ENCODE measurements at regions not wholly inside any gene's neighbourhood (a gene's known extent, or its start where the extent isn't known, plus 50 kb on each side); places are given as distances from the start of the nearest gene placed in this dataset.

- TF ChIP-seq CTCF (conservative IDR thresholded peaks at IDR 0.05; ENCODE audit: low read depth, low read length) = no peak
- TF ChIP-seq ELK1 (IDR thresholded peaks at IDR 0.05; ENCODE audit: borderline replicate concordance, low read depth, low read length) = no peak
- TF ChIP-seq CEBPB (IDR thresholded peaks at IDR 0.05; ENCODE audit: low read depth, low read length) = no peak
- TF ChIP-seq POLR2A (IDR thresholded peaks at IDR 0.05; ENCODE audit: low read depth, low read length) = no peak
- no peak for TF ChIP-seq RAD21 (IDR thresholded peaks at IDR 0.05; ENCODE audit: low read length)
- no peak for TF ChIP-seq FOS (IDR thresholded peaks at IDR 0.05; ENCODE audit: low read depth, low read length)
Measured at GRCh38 chr5:97929383-97929782, 746.3 kb upstream of the RIOK2 start.
